SU-DHL-6 (cell line): ENCODE measurements at regions not wholly inside any gene's neighbourhood (a gene's known extent, or its start where the extent isn't known, plus 50 kb on each side); places are given as distances from the start of the nearest gene placed in this dataset.

Experiments used
- CTCF ChIP-seq: fragments of 200-600 bp; sonication (generic); IDR thresholded peaks from one replicate; pipeline ENCODE4 v1.5.1; 2017; ENCODE audit warnings: antibody characterized with exemption, mild to moderate bottlenecking, low read length, moderate library complexity; ENCODE audit not compliant: insufficient read depth, poor library complexity, severe bottlenecking
- EZH2phosphoT487 ChIP-seq: fragments of 200-600 bp; sonication (generic), shearing (Covaris generic); conservative IDR thresholded peaks from 2 replicates; pipeline ENCODE4 v1.6.1; 2018; ENCODE audit warnings: mild to moderate bottlenecking, antibody characterized with exemption, low read length, moderate library complexity, mixed read lengths

GRCh38 chr12:92224685-92225331, 79.2 kb upstream of the BTG1 start:
- TF ChIP-seq CTCF: no peak
- no peak for TF ChIP-seq EZH2phosphoT487
